ENCODE measurements at regions not wholly inside any gene's neighbourhood (a gene's known extent, or its start where the extent isn't known, plus 50 kb on each side); places are given as distances from the start of the nearest gene placed in this dataset.
"Not testable (repeated sequence)": the region's sequence is repeated elsewhere in the genome, so short reads cannot be mapped to it uniquely, and the experiment has no call there.

- no peak for DNase-seq
Measured at GRCh38 chr22:48072777-48073176, 1310.3 kb downstream of the TBC1D22A start.

GRCh38 chr22:48071828-48072227 lies 1309.4 kb downstream of the TBC1D22A start:
- DNase-seq: no peak

- DNase-seq: no peak
Measured at GRCh38 chr22:48071305-48071704, 1308.9 kb downstream of the TBC1D22A start.

DNA sequence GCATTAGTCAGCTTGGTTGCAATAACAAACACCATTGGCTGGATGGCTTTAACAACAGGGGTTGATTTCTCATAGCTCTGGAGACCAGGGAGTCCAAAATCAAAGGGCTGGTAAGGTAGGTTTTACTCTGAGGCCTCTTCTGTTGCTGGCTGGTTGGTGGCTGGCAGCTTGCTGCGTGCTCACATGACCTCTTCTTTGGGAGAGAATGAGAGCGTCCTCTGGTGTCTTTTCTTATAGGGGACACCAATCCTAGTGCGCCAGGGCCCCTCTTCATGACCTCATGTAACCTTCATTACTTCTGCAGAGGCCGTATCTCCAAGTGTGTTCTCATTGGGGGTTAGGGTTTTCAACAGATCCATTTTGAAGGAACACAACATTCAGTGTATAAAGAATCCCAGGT lies 1308.3 kb downstream of the TBC1D22A start:
- no peak for DNase-seq

DNA sequence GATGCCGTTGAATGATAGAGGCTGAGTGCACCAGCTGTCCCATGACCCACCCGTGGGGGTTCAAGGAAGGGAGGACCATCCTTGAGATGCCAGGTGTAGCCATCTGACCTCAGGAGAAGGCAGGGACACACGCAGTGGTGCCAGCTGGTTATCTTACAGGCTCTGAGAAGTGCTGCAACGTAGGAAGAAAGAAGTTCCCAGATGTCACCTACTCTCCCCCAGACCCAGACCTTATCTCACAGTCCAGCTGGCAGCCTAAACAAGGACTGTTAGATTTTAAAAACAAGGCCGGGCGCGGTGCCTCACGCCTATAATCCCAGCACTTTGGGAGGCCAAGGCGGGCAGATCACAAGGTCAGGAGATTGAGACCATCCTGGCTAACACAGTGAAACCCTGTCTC lies 1307.6 kb downstream of the TBC1D22A start:
- DNase-seq: no peak

DNA sequence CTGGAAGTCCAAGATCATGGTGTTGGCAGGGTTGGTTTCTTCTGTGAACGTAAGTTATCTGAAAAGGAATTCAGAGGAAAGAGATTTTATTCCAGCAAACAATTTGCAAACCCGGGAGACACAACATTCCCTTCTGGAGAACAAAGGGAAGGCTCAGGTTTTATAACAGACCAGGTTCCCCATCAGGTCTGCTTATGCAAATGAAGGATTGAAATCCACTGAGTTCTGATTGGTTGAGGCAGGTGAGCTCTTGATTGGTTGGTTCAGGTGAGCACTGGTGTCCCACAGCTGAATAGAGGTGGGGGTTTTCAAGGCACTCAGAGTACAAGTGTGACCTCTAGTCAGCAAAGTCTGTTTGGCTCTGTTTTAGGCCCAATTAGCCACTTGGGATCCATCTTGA lies 1306.8 kb downstream of the TBC1D22A start:
- DNase-seq: no peak

- DNase-seq: no peak
Measured at GRCh38 chr22:48068323-48068885, 1306.0 kb downstream of the TBC1D22A start.

GRCh38 chr22:48065892-48066291 lies 1303.4 kb downstream of the TBC1D22A start:
- DNase-seq: no peak

GRCh38 chr22:48061726-48062125 lies 1299.3 kb downstream of the TBC1D22A start:
- DNase-seq: no peak

DNA sequence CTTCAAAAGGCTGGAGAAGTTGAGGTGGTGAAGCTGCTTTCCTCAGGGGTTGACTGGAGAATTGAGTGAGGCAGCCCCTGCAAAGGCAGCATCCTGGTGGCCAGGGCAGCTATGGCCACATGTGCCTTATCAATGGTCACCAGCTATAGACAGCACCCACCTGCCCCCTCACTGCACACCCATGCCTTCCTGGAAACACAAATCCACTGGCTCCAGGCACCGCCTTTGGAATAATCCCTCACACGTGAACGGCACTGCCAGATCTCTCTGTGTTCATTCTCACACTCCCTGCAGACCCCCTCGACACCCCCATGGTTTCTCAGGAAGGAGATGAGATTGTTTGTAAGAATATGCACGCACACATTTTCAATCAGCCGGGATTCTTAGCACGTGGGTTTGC lies 1297.8 kb downstream of the TBC1D22A start:
- DNase-seq: no peak

- DNase-seq: not testable (repeated sequence)
Measured at GRCh38 chr22:48059521-48059920, 1297.1 kb downstream of the TBC1D22A start.

DNA sequence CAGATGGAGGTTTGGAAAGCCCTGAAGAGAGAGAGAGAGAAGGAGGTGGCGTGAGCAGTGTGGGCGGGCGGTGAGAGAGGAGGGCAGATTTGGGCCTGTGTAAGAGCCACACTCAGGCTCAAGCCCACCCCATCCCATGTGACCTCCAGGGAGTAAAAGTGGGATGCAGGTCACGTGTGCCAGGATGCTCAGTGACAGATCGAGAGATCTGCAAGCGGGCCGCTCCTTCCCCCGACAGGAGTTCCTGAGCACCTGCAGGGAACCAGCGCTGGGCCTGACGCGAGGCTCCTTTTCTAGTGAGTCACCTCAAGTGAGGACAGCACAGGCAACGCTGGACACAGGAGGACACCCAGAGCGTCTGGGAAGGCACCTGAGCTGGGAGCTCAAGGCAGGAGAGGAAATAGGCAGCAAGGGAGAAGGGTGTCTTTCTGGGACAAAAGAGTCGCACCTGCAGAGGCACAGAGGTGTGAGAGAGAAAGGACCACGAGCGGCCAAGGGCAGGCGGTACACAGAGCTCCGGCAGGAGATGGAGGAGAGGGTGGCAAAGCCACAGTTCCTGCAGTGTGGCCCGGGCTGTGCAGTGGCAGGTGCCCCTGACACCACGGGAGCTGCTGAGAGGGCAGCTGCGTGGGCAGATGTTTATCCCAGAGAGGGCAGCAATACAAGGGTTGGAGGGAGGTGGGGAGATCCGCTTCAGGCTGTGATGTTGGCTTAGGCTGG lies 1294.8 kb downstream of the TBC1D22A start:
- DNase-seq: no peak

GRCh38 chr22:48055827-48056226 lies 1293.4 kb downstream of the TBC1D22A start:
- no peak for DNase-seq

DNA sequence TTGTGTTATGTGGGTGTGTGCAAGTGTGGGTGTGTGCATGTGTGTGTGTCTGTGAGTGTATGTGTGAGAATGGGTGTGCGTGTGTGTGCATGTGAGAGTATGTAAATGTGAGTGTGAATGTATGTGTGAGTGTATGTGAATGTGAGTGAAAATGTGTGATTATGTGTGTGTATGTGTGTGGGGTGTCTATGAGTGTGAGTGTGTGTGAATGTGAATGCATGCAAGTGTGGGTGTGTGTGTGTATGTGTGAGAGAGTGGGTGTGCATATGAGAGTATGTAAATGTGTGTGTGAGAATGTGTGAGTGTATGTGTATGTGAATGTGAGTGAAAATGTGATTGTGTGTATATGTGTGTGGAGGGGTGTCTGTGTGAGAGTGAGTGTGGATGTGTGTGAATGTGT lies 1292.7 kb downstream of the TBC1D22A start:
- DNase-seq: no peak

- DNase-seq: no peak
Measured at GRCh38 chr22:48054596-48054995, 1292.1 kb downstream of the TBC1D22A start.

DNA sequence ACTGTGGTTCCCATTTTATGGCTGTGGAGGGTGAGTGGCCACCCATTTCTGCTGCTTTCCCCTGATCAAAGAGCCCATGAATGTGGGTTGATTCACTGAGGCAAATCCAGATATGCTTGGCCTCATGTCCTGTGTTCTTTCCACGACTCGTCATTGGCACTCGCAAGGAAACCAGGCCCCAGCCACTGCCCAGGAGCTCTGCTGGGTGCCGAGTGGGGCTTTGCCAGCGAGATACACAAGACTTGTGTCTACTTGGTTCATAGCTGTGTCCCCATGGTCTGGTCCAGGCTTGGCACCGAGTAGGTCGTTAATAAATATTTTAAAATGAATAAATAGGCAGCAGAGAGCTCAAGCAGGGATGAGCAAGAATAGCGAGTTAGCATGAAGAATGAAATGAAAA lies 1291.5 kb downstream of the TBC1D22A start:
- no peak for DNase-seq

- no peak for DNase-seq
Measured at GRCh38 chr22:48053486-48053885, 1291.0 kb downstream of the TBC1D22A start.

GRCh38 chr22:48052621-48052890 lies 1290.1 kb downstream of the TBC1D22A start:
- DNase-seq: no peak

DNA sequence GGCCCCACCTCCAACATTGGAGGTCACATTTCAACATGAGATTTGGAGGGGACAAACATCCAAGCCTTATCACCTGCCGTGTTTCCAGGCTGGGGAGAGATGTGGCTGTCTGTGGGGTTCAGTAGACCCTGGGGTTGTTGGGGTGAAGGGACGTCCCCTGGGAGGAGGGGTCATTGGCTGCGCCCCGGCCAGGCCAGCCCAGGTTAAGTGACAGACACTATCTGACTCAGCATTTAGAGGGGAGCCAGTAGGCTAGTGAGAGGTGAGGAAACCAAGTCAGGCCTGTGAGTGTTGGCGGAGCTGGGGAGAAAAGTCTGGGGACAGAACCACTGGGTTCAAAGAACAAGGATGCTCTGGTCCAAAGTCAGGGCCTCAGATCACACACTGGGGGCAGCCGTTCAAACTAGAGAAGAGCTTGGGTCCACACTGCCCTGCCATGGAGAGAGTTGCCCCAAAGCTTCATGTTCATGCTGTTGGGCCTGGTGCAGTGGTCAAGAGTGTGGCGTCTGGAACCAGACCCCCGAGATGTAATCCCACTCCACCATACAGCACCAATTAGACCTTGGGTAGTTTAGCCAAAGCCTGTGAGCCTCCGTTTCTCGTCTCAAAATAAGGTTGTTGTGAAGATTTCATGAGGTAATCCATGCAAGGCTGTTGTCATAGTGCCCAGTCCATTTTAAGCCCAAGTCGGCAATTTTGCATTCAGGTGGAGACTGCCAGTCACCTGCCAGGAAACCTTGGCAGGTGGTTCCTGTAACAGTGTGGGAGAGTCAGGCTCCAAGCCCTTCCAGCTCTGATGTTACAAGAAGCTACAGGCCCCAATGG lies 1289.6 kb downstream of the TBC1D22A start:
- no peak for DNase-seq

DNA sequence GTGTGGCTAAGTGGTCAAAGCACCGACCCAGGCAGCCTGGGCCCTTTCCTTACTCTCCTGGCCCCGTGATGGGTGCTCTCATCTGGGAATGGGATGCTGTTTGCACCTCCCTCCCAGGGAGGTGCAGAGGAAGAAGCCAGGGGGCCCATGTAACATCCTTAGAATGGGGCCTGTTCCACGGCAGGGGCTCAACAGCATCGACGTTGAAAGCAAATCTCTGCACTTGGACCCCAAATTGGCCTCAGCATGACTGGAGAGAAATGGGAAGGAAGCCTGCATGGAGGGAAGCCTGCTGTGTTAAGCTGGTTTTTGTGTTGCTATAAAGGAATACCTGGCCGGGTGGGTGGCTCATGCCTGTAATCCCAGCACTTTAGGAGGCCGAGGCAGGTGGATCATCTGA lies 1288.4 kb downstream of the TBC1D22A start:
- no peak for DNase-seq

GRCh38 chr22:48049116-48049515 lies 1286.7 kb downstream of the TBC1D22A start:
- no peak for DNase-seq

DNA sequence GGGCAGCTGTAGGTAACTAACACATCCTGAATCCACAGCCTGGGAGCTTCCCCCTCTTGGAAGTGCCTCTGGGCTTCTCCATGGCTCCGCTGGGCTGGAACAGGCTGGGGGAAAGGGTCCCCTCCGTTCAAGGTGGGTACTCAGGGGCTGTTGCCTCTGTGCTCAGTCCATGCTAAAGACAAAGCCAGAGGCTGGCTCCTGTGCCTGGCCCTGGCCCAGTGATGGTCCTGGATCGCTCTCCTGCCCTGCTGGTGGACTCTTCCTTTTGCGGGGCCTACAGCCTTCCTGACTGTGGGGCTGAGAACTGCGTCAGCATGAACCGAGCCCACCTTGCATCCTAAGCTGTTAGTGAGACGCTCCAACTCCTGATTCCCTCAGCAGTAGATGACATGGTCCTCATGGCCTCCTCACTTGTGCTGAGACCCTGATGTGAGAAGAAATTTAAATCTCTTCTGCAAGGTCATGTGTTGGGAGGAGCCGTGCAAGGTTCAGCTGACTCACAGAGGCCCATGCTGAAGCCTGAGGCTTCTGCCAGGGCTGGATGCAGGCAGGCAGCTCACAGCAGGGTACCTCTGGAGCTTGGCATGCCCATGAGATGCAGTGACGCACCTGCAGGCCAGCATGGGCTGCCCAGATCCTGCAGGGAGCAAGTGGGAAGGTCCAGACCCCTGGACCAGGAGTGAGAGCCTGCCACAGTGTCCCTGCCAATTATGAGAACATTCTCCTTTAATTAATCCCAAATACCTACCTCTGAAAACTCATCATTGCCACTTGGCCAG lies 1285.5 kb downstream of the TBC1D22A start:
- no peak for DNase-seq

- DNase-seq: no peak
Measured at GRCh38 chr22:48045369-48045768, 1282.9 kb downstream of the TBC1D22A start.
